Endothelial cell of umbilical vein (primary cell): ENCODE measurements at regions not wholly inside any gene's neighbourhood (a gene's known extent, or its start where the extent isn't known, plus 50 kb on each side); places are given as distances from the start of the nearest gene placed in this dataset.

ENCODE experiments used
- BruUV-seq: library from RNA; stranded (reverse); fragments of 400-500 nt; replicated peaks from 2 replicates; lab custom pipeline; 2021; lab: Mats Ljungman, UMichigan
- CTCF ChIA-PET: fragments of 300-600, 350-600 bp; sonication (Branson Sonifier 250); formaldehyde crosslinking; loops from one replicate; lab custom pipeline; 2021; ENCODE audit warnings: antibody characterized with exemption, inconsistent platforms; lab: Charles Lee
- POLR2A ChIA-PET: fragments of 300-600, 350-600 bp; sonication (Branson Sonifier 250); formaldehyde crosslinking; loops from one replicate; lab custom pipeline; 2021; ENCODE audit warnings: antibody characterized with exemption, inconsistent platforms; lab: Charles Lee
- DNase-seq: peaks from one replicate; pipeline ENCODE4 v3.0.0-alpha.2; 2011; ENCODE audit warnings: low read depth, low spot score
- FAIRE-seq: peaks from 2 replicates; lab custom pipeline; 2011; peaks lifted over from hg19 to GRCh38; lab: Jason Lieb, UNC
- H2AFZ ChIP-seq: 2 replicates; pipeline ENCODE4 v1.6.0; 2012; ENCODE audit warnings: low read depth, low read length, control low read depth, inconsistent platforms
- H3K27ac ChIP-seq: 2 replicates; pipeline ENCODE4 v1.5.1; 2011; ENCODE audit warnings: low read depth, mild to moderate bottlenecking, control low read depth, low read length, moderate library complexity; ENCODE audit not compliant: insufficient read depth
- H3K27me3 ChIP-seq, 2 experiments: 2 replicates each; pipeline versions ENCODE4 v1.6.0 to v1.6.1; 2011; ENCODE audit warnings: low read length in 2 of 2, mixed read lengths in 1 of 2; ENCODE audit not compliant: control insufficient read depth in 2 of 2, insufficient read depth in 2 of 2
- H3K36me3 ChIP-seq, 2 experiments: 2 replicates in 1 of 2; 3 replicates in 1 of 2; pipeline ENCODE4 v1.5.1; 2011; ENCODE audit warnings: low read length in 2 of 2, mild to moderate bottlenecking in 1 of 2, moderate library complexity in 1 of 2; ENCODE audit not compliant: control insufficient read depth in 2 of 2, insufficient read depth in 2 of 2; ENCODE audit errors: extremely low read depth in 1 of 2
- H3K4me1 ChIP-seq: 3 replicates; pipeline ENCODE4 v1.5.1; 2011; ENCODE audit warnings: mild to moderate bottlenecking, low read length; ENCODE audit not compliant: control insufficient read depth, insufficient read depth; ENCODE audit errors: extremely low read depth
- H3K4me2 ChIP-seq: 2 replicates; pipeline ENCODE4 v1.6.1; 2011; ENCODE audit warnings: low read length, control low read depth, mixed read lengths; ENCODE audit not compliant: insufficient read depth
- H3K4me3 ChIP-seq, 3 experiments: fragments of 200-600 bp in 1 of 3; sonication (generic), shearing (Covaris generic) in 1 of 3; replicated peaks in 1 of 3; 2 replicates each; pipeline ENCODE4 v1.5.1; 2011 to 2016; ENCODE audit warnings: control low read depth in 3 of 3, low read length in 3 of 3, mild to moderate bottlenecking in 2 of 3, inconsistent platforms in 1 of 3, low read depth in 1 of 3, moderate library complexity in 1 of 3; ENCODE audit not compliant: insufficient read depth in 1 of 3
- H3K79me2 ChIP-seq: 2 replicates; pipeline ENCODE4 v1.6.0; 2012; ENCODE audit warnings: low read length, inconsistent platforms; ENCODE audit not compliant: control insufficient read depth, insufficient read depth
- H3K9ac ChIP-seq: replicated peaks from 2 replicates; pipeline ENCODE3; 2011; ENCODE audit warnings: low read length, control low read depth; ENCODE audit not compliant: insufficient read depth; ENCODE audit errors: extremely low read depth
- H3K9me1 ChIP-seq: replicated peaks from 3 replicates; pipeline ENCODE4 v1.6.0; 2011; ENCODE audit warnings: mild to moderate bottlenecking, low read length; ENCODE audit not compliant: control insufficient read depth, insufficient read depth; ENCODE audit errors: extremely low read depth
- H3K9me3 ChIP-seq: replicated peaks from 2 replicates; pipeline ENCODE4 v1.5.1; 2012; ENCODE audit warnings: low read length, inconsistent platforms; ENCODE audit not compliant: control insufficient read depth, insufficient read depth
- H4K20me1 ChIP-seq: replicated peaks from 2 replicates; pipeline ENCODE3; 2011; ENCODE audit warnings: mild to moderate bottlenecking, low read length; ENCODE audit not compliant: control insufficient read depth, insufficient read depth; ENCODE audit errors: extremely low read depth
- CTCF ChIP-seq, 2 donors: IDR thresholded peaks; 1 replicate in 1 of 2; 2 replicates in 1 of 2; pipeline ENCODE4 v1.5.1; 2011; ENCODE audit warnings: low read length in 2 of 2, mild to moderate bottlenecking in 2 of 2, moderate library complexity in 2 of 2, control low read depth in 1 of 2, inconsistent platforms in 1 of 2, low read depth in 1 of 2; ENCODE audit not compliant: insufficient read depth in 1 of 2; ENCODE audit errors: extremely low read depth in 1 of 2
- EZH2 ChIP-seq: IDR thresholded peaks from 2 replicates; pipeline ENCODE4 v1.6.1; 2012; ENCODE audit warnings: borderline replicate concordance, low read depth, mild to moderate bottlenecking, moderate library complexity, low read length, inconsistent platforms; ENCODE audit not compliant: severe bottlenecking
- GATA2 ChIP-seq: IDR thresholded peaks from 2 replicates; pipeline ENCODE4 v1.7.0; 2011; ENCODE audit warnings: low read depth, mild to moderate bottlenecking, moderate library complexity, mixed read lengths, low read length; ENCODE audit not compliant: insufficient read length, insufficient read depth
- JUN ChIP-seq: IDR thresholded peaks from 2 replicates; pipeline ENCODE4 v1.6.1; 2011; ENCODE audit warnings: borderline replicate concordance, low read depth; ENCODE audit not compliant: insufficient read length, insufficient read depth
- POLR2A ChIP-seq: IDR thresholded peaks from 2 replicates; pipeline ENCODE4 v1.6.1; 2012; ENCODE audit warnings: low read depth, mild to moderate bottlenecking, control low read depth, low read length
- dilution Hi-C: fragments of 300-500 bp; cut with MboI; formaldehyde crosslinking; loops from one replicate; pipeline ENCODE4 v1.15.0; 2019; ENCODE audit warnings: low sequenced_read_pairs; ENCODE audit not compliant: extremely low pct_ligation_motif_present
- intact Hi-C: fragments of 100-400 bp; cut with micrococcal nuclease; formaldehyde crosslinking; loops from one replicate; pipeline ENCODE4 v1.10.0; 2022

GRCh38 chr12:103105971-103106597 is 148.6 kb downstream of the ASCL1 start:
- H3K27me3 ChIP-seq = no peaks in the 10 kb centered on the region
- BruUV-seq = no TSS peak
- dilution Hi-C loops = no loop called here
- FAIRE-seq (no peak), DNase-seq (no peak)
- peaks cover 6% of the 10 kb centered on the region for H3K9me3 ChIP-seq
- H3K4me3 ChIP-seq = no peak overlapping the region
- CTCF ChIA-PET = no interaction called here
- no peak overlapping the region for H3K27ac ChIP-seq
- no peaks in the 10 kb centered on the region for H3K4me1 ChIP-seq
- H3K79me2 ChIP-seq = no peaks in the 10 kb centered on the region
- no peak for TF ChIP-seq CTCF (IDR thresholded peaks at IDR 0.05; ENCODE audit: extremely low read depth in 1 of 2, insufficient read depth in 1 of 2, low read depth in 1 of 2, low read length in 2 of 2)
- no peak overlapping the region for H2AFZ ChIP-seq
- no peaks in the 10 kb centered on the region for H3K9me1 ChIP-seq
- H3K4me2 ChIP-seq = no peak overlapping the region
- no peaks in the 10 kb centered on the region for H3K36me3 ChIP-seq
- intact Hi-C loops = no loop called here
- no peaks in the 10 kb centered on the region for H4K20me1 ChIP-seq
- H3K9ac ChIP-seq = no peak overlapping the region
- POLR2A ChIA-PET = no interaction called here

GRCh38 chr12:103109861-103110260 is 152.4 kb downstream of the ASCL1 start:
- TF ChIP-seq POLR2A (no peak), CTCF (IDR thresholded peaks at IDR 0.05; ENCODE audit: extremely low read depth in 1 of 2, insufficient read depth in 1 of 2, low read depth in 1 of 2, low read length in 2 of 2) (no peak), JUN (no peak), EZH2 (no peak), GATA2 (no peak)
- FAIRE-seq (no peak), DNase-seq (no peak)
- ChIA-PET CTCF (no interaction called here), POLR2A (no interaction called here)
- no peak overlapping the region for H3K9ac ChIP-seq
- H3K36me3 ChIP-seq = no peaks in the 10 kb centered on the region
- intact Hi-C loops = no loop called here
- H3K27ac ChIP-seq = no peak overlapping the region
- H4K20me1 ChIP-seq = no peaks in the 10 kb centered on the region
- no peaks in the 10 kb centered on the region for H3K27me3 ChIP-seq
- no peak overlapping the region for H2AFZ ChIP-seq
- dilution Hi-C loops = no loop called here
- no peaks in the 10 kb centered on the region for H3K9me1 ChIP-seq
- no peaks in the 10 kb centered on the region for H3K4me1 ChIP-seq
- H3K4me3 ChIP-seq = no peak overlapping the region
- H3K79me2 ChIP-seq = no peaks in the 10 kb centered on the region
- peaks cover 4% of the 10 kb centered on the region for H3K9me3 ChIP-seq
- BruUV-seq = no TSS peak
- H3K4me2 ChIP-seq = no peak overlapping the region
